ENCODE measurements at regions not wholly inside any gene's neighbourhood (a gene's known extent, or its start where the extent isn't known, plus 50 kb on each side); places are given as distances from the start of the nearest gene placed in this dataset.
"Not testable (repeated sequence)": the region's sequence is repeated elsewhere in the genome, so short reads cannot be mapped to it uniquely, and the experiment has no call there.

DNA sequence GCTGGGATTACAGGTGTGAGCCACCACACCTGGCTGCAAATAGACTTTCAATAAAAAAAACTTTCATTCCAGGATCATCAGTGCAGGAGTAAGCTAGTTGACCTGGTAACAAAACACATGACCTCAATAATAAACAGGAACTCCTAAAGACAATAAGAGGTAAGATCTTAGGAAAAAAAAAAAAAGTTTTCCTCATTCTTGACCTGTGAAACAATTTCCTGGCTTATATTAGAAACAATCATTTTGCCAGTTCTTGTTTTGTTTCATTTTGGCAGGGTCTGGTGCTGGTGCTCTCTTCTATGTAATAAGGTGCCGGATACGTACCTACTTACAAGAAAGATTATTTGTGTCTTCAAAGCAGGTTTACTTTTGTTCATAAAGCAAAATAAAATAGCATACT is 90.6 kb upstream of the AMN1 start:
- no peak for FAIRE-seq

DNA sequence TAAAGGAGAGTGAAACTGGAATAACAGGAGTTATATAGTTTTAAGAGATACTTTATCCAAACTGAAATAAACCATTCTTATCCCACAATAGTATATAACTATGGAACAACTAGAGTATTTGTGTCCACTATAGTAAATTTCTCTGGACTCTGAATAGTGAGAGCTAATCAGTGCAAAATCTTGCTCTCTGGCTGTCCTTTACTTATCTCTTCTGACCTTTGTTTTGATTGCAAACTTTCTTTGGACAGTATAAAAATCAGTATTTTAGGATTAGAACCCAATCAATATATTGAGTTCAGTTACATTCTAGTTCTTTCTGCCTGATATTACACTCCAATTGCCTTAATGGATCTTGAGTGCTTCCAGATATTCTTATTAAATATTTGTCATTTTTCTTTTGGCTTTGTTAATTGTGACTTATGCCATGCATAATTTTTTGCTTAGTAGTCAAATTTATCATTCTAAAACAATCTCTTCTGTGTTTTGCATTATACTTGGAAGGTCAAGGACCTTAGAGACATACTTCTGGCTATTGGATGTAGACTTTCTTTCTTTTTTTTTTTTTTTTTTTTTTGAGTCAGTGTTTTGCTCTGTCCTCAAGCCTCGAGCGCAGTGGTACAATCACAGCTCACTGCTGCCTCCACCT is 89.9 kb upstream of the AMN1 start:
- no peak for FAIRE-seq

DNA sequence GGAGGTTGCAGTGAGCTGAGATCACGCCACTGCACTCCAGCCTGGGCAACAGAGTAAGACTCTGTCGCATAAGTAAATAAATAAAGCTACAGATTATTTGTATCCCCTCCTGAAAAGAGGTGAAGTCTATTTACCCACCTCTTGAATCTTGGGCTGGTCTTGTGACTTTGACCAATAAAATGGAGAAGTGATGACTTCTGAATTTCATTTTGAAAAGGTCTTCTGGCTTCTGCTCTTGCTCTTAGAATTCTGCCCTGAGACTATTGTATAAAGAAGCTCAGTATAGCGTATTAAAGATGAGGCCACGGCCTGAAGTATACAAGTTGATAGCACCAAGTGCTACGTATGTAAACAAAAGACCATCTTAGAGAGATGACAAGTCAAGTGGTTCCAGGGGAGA is 88.3 kb upstream of the AMN1 start:
- no peak for FAIRE-seq

DNA sequence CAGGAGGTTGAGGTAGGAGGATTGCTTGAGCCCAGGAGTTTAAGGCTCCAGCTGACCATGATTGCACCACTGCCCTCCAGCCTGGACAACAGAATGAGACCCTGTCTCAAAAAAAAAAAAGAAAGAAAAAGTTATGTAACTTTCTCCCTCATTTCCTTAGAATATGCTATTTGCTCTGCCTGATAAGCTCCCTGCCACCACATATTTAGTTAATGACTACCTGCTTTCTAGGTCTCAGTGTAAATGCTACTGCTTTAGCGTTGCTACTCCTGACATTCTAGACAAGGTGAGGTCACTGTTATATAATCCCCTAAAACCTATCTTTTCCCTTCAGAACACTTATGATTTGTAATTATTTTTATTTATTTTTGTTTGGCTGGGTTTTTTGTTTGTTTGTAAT is 86.3 kb upstream of the AMN1 start:
- no peak for FAIRE-seq

DNA sequence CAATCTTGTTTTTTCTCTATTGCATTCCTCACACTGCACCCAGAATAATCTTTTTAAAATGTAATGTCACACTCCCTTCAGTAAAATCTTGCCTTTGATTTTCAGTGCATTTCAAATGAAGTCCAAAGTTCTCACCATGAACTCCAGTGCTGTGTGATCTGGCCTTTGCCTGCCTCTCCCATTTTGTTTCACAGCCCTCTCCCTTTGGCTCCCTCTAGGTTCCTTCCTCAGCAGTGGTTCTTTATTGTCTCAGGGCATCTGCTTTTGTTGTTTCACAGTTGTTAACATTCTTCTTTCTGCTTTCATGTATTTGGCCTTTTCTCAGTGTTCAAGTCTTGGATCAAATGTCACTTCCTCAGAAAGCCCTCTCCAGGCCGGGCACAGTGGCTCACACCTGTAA is 84.5 kb upstream of the AMN1 start:
- no peak for FAIRE-seq

DNA sequence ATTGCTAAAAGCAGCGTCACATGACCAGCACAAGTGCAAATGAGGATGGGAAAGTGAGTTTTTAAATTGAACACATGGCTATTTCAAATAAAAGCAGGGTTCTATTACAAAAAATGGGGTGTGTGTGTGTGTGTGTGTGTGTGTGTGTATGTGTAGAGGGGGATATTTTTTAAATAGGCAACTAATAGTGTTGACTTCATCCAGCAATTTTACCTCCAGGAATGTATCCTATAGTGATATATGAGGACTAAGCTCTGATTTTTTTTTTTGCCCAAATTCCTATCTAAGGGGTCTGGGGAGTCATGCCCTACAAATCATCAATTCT is 78.9 kb upstream of the AMN1 start:
- no peak for FAIRE-seq

DNA sequence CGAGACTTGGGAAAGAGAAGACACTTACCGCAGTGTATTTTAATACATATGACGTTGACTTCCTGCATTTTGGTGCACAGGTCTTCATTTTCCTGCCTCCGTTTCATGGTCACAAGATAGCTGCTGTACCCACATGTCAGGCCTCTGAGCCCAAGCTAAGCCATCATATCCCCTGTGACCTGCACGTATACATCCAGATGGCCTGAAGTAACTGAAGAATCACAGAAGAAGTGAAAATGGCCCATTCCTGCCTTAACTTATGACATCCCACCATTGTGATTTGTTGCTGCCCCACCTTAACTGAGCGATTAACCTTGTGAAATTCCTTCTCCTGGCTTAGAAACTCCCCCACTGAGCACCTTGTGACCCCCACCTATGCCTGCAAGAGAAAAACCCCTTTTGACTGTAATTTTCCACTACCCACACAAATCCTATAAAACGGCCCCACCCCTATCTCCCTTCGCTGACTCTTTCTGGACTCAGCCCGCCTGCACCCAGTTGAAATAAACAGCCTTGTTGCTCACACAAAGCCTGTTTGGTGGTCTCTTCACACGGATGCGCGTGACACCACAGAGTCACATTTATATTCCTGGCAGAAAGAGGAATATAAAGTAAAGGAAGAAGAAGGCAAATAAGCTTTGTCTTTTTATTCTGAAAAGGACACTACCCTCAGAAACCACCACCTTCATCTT is 78.4 kb upstream of the AMN1 start:
- not testable (repeated sequence) for FAIRE-seq

DNA sequence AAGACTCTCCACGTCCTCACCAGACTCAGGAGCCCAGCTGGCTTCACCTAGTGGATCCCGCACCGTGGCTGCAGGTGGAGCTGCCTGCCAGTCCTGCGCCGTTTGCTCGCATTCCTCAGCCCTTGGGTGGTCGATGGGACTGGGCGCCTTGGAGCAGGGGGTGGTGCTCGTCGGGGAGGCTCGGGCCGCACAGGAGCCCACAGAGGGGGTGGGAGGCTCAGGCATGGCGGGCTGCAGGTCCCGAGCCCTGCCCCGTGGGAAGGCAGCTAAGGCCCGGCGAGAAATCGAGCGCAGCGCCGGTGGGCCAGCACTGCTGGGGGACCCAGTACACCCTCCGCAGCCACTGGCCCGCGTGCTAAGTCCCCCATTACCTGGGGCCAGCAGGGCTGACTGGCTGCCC is 76.9 kb upstream of the AMN1 start:
- FAIRE-seq: not testable (repeated sequence)

DNA sequence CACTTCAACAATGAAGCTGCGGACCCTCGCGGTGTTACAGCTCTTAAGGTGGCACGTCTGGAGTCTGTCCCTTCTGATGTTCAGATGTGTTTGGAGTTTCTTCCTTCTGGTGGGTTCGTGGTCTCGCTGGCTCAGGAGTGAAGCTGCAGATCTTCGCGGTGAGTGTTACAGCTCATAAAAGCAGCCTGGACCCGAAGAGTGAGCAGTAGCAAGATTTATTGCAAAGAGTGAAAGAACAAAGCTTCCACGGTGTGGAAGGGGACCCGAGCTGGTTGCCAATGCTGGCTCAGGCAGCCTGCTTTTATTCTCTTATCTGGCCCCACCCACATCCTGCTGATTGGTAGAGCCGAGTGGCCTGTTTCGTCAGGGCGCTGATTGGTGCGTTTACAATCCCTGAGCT is 75.9 kb upstream of the AMN1 start:
- not testable (repeated sequence) for FAIRE-seq

DNA sequence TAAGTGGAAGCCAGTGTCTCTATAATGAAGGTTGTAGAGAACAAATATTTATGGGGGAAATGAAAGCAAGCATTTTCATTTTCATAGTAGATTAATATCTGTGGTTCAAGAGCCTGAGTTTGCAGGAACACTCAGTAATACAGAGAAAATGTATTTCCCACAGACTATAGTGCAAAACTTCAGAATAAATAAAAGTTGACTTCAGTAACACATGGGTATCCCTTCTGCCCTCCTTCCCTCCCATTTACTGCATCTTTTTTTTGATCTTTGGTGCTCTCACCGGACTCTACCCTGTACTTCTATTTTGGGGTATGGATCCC is 75.3 kb upstream of the AMN1 start:
- FAIRE-seq: no peak

DNA sequence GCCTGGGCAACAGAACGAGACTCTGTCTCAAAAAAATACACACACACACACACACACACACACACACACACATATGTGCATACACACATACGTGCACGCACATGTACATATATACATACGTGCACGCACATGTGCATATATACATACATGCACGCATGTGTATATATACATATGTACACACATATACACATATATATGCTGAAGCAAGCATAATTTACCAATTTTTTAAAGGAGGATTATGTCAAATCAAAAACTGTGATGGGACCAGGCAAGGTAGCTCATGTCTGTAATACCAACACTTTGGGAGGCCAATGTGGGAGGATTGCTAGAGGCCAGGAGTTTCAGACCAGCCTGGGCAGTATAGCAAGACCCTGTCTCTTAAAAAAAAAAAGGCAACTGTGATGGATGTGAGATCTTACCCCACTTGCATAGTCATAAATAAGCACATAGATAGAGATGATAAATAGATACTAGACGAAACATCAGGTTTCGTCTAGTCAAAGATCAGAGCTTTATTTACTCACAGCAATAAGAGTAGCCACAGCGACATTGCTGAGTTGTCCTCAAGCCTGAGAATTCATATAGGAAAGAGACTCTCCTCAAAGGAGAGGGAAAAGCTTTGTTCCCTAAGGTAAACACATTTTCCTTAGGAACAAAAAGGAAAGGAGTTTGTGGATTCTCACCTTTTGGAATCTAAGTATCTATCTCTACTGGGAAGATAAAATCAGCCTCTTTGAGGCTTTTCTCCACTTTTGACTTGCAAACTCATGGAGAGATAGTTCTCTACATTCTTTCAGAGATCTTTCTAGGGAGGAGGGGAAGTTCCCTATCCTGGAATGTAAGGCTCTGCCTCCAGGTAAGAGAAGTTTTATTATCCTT is 74.7 kb upstream of the AMN1 start:
- FAIRE-seq: no peak

DNA sequence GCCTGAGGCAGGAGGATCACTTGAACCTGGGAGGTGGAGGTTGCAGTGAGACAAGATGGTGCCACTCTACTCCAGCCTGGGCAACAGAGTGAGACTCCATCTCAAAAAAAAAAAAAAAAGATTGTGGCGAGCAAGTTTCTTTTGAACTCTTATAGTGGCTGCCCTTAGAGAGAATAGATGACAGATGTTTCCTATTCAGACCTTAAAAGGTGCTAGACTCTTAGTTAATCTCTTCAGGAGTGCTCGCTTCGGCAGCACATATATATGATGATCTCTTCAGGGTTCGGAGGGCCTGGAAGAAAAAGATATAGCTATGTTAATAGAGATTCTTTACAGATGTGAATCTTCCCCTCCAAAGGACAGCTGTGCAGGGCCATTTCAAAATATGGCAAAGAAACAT is 73.1 kb upstream of the AMN1 start:
- no peak for FAIRE-seq

DNA sequence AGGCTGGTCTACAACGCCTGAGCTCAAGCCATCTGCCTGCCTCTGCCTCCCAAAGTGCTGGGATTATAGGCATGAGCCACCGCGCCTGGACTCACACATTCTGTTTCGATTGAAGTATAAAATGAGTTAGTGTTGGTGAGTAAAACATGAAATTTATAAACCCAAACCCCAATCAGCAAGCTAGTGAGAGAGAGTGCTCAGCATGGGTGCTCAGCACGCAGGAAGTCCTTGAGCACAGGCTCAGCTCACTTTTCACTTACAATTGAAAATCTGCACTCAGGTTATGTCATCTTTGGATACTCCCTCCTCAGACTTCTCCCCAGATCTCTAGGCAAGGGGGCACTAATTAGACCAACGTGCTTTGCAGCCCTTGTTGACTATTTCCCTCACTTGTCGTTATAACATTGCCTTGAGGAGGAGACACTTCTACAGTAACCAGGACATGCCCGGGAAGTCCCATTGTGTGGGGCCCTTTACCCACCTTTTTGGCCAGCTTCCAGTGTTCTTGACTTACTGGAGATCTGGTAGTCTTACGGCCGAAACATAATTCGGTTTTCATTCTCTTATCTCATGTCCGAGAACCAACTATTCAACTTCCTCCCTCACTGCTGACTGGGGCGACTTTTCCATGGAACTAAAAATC is 68.5 kb upstream of the AMN1 start:
- FAIRE-seq: no peak

DNA sequence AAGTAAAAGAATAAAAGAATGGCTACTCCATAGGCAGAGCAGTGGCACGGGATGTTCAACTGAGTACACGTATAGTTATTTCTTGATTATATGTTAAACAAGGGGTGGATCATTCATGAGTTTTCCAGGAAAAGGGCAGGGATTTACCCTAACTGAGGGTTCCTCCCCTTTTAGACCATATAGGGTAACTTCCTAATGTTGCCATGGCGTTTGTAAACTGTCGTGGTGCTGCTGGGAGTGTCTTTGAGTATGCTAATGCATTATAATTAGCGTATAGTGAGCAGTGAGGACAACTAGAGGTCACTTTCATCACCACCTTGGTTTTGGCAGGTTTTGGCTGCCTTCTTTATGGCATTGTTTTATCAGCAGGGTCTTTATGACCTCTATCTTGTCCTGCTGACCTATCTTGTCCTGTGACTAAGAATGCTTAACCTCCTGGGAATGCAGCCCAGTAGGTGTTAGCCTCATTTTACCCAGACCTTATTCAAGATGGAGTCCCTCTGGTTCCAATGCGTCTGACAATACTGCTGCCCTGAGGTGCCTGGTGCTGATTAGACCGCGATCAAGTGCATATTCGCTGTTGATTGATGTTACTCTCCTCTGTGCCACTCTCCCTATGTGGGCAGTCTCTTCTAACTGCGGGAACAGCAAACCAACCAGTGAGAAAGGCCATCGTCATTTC is 67.6 kb upstream of the AMN1 start:
- no peak for FAIRE-seq

DNA sequence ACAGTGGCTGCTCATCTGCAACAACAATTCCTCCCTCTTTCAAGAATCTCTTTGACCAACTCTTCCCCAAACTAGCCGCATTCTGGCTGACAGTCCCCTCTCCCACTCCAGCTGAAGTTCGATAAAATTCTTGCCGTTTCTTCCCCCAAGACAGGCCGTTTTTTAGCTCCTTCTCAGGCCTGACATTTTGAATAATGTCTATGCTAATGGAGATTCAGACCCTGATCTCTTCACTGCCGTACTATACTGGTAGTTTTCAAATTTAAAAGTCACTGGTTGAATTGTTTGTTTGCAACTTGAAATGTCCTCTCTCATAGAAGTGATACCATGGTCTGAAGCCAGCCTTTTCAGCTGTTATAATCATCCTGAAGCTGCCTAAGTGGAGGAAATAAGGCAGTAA is 65.9 kb upstream of the AMN1 start:
- no peak for FAIRE-seq

DNA sequence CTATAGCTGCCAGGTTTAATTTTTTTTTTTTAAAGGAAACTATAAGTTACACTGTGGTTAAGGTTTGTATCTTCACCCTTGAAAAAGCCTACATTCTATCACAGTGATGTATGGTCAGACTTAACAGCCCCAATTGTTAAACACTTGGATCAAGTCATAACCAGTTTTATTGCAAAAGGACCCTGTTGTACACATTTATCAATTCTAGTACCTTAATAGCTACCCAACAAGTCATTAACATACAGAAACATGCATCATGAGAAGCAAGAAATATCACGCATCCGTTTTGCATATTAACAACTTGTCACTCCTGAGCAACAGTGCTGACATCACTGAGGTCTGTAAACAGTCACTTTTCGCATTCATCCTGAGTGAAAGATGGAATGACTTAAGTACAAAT is 62.4 kb upstream of the AMN1 start:
- FAIRE-seq: peak; percentile 58

DNA sequence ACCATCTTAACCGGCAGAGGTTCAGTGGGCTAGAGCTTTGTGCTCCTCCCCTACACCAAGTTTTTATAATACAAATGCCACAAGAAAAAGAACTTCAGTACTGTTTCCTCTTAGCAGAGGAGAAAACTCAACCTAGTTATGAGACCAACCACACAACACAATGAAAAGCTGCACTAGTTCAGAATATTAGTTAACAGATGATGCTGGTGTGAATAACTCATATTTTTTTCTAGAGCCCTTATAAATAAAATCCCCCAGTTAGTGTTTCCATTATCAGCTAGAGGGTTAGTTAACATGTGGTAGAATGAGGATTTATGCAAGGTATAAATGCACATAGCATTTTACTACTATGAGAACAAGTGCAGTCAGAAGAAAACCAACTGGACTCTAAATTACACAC is 61.9 kb upstream of the AMN1 start:
- no peak for FAIRE-seq

DNA sequence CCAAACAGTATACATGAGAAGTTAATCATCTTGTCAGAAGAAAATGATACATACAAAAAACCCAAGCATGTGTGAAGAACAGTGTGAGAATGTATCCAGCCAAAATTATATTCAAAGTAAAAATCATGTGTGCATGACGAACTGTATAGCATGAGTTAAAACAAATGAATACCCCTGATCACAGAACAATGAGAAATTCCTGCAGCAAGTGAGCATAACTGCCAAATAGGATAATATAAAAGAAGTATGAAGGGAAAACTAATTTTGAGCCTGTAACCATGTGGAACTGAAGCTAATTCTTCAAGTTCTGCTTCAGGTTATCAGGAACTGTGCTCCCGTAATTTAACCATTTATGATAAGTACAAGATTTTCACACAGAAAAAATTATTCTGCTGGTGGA is 56.5 kb upstream of the AMN1 start:
- FAIRE-seq: no peak

DNA sequence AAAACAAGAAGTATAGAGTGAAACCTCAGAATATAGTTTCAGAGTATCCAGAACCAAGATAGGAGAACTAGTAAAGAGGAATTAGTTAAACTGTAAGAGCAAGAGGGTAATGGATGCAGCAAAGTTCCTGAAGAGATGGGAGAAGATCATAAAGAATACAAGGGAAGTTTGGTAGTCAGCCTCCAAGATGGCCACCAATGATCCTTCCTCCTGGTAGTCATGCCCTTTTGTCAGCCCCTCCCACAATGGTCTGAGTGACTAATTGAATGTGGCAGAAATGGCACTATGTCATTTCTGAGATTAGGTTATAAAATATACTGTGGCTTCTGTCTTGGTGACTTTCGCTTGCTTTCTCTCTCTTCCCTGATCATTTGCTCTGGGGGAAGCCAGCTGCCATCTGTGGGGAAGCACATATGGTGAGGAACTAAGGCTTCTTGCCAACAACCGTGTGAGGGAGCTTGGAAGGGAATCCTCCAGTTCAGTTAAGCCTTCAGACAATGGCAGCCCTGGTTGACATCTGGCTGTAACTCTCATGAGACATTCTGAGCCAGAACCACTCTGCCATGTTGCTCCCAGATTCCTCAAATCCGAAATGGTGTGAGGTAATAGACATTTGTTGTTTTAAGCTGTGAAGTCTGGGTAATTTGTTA is 55.3 kb upstream of the AMN1 start:
- FAIRE-seq: no peak

DNA sequence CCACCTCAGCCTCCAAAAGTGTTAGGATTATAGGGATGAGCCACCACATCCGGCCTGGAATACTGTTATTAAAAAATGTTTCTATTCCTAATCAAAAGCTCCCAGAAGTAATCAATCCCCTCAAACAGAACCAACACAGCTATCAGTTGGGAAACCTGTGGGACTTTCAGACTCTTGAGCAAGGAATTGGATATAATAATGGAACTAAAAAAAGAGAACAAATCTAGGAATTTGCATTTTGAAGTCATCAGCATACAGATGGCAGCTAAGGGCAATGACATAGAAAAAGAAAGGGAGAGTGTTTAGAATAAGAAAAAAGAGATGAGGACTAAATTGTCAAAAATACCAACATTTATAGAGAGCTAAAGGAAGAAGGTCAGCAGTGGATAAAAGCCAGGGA is 54.7 kb upstream of the AMN1 start:
- no peak for FAIRE-seq

DNA sequence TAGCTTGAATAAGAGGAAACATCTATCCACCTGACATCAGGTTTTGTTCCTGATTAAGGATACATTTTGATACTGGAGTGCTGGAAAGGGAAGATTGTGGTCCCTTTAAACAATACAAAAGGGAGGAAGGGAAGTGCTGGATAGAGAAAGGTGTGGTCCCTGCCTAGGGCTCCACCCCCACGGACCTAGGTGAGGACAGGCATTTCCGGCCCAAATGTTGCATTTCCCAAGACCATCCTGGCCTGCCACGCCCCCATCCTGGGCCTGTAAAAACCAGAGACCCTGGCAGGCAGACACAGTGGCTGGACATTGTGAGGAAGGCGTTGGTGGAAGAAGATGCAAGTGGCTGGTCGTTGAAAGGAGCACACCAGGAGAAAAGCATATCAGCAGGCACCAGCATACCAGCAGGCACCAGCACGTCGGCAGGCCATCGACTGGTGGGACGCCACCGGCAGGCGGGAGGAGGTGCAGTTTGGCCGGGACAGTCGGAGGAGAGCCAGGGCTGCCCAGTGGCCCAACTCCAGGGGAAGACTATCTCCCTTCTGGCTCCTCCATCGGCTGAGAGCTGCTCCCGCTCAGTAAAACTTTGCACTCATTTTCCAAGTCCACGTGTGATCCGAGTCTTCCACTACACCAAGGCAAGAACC is 53.2 kb upstream of the AMN1 start:
- no peak for FAIRE-seq

DNA sequence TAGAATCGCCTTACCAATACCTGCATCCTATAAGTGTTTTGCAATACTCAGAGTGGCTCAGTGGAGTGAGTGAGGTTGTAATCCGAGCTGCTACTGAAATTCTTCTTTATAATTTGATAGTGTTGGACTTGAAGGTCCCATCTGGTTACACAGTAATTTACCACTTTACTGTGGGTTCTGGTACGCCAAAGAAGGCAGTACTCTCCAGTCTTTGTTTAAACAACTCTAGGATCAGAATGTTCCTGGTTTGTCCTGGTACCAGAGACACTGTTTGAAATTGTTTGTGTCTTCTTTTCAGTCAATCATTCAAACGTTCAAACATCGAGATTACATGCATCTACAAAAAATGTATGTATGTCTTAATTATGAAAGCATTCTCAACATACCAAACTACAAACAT is 51.3 kb upstream of the AMN1 start:
- no peak for FAIRE-seq
